Glutamatergic neuron (in vitro differentiated cells): ENCODE measurements at regions not wholly inside any gene's neighbourhood (a gene's known extent, or its start where the extent isn't known, plus 50 kb on each side); places are given as distances from the start of the nearest gene placed in this dataset.

Experiments used
- DNase-seq: peaks from one replicate; pipeline ENCODE4 v3.0.0; 2022
- H3K27ac Mint-ChIP-seq: one replicate; pipeline ENCODE4 v1.8.0; 2020; ENCODE audit warnings: mild to moderate bottlenecking, mixed read lengths, inconsistent platforms; ENCODE audit not compliant: unreplicated experiment
- H3K27me3 Mint-ChIP-seq: one replicate; pipeline ENCODE4 v1.8.0; 2020; ENCODE audit warnings: mild to moderate bottlenecking, moderate library complexity, mixed read lengths, inconsistent platforms; ENCODE audit not compliant: unreplicated experiment
- H3K36me3 Mint-ChIP-seq: one replicate; pipeline ENCODE4 v1.8.0; 2020; ENCODE audit warnings: mild to moderate bottlenecking, mixed read lengths, inconsistent platforms; ENCODE audit not compliant: unreplicated experiment
- H3K4me1 Mint-ChIP-seq: one replicate; pipeline ENCODE4 v1.8.0; 2020; ENCODE audit warnings: mild to moderate bottlenecking, low read depth, mixed read lengths, inconsistent platforms; ENCODE audit not compliant: unreplicated experiment
- H3K4me3 Mint-ChIP-seq: one replicate; pipeline ENCODE4 v1.8.0; 2020; ENCODE audit warnings: mild to moderate bottlenecking, mixed read lengths, inconsistent platforms; ENCODE audit not compliant: unreplicated experiment
- H3K9me3 Mint-ChIP-seq: one replicate; pipeline ENCODE4 v1.8.0; 2020; ENCODE audit warnings: mild to moderate bottlenecking, moderate library complexity, mixed read lengths, inconsistent platforms; ENCODE audit not compliant: unreplicated experiment
- CTCF ChIP-seq: fragments of 200-600 bp; sonication (generic); IDR thresholded peaks from one replicate; pipeline ENCODE4 v1.5.0; 2021; ENCODE audit not compliant: partially characterized antibody, unreplicated experiment

GRCh38 chr6:78578430-78578829, 288.9 kb upstream of the IRAK1BP1 start:
- Mint-ChIP-seq H3K36me3 (no peaks in the 10 kb centered on the region), H3K27ac (no peak overlapping the region), H3K4me3 (no peak overlapping the region), H3K9me3 (no peaks in the 10 kb centered on the region), H3K27me3 (peaks cover 2% of the 10 kb centered on the region), H3K4me1 (peaks cover 5% of the 10 kb centered on the region)
- no peak for DNase-seq
- no peak for TF ChIP-seq CTCF

- Mint-ChIP-seq H3K4me3 (no peak overlapping the region), H3K36me3 (no peaks in the 10 kb centered on the region), H3K27ac (no peak overlapping the region), H3K9me3 (peaks cover 2% of the 10 kb centered on the region), H3K4me1 (peaks cover 5% of the 10 kb centered on the region), H3K27me3 (peaks cover 2% of the 10 kb centered on the region)
- no peak for TF ChIP-seq CTCF
- no peak for DNase-seq
These were observed 286.4 kb upstream of the IRAK1BP1 start for GRCh38 chr6:78580923-78581322.

GRCh38 chr6:78583079-78583478, 284.3 kb upstream of the IRAK1BP1 start:
- no peak overlapping the region for H3K4me3 Mint-ChIP-seq
- no peaks in the 10 kb centered on the region for H3K36me3 Mint-ChIP-seq
- peaks cover 2% of the 10 kb centered on the region for H3K9me3 Mint-ChIP-seq

GRCh38 chr6:78589436-78589835, 277.9 kb upstream of the IRAK1BP1 start:
- no peaks in the 10 kb centered on the region for H3K9me3 Mint-ChIP-seq
- no peak for TF ChIP-seq CTCF
- DNase-seq: no peak
- H3K36me3 Mint-ChIP-seq: no peaks in the 10 kb centered on the region
- no peak overlapping the region for H3K27ac Mint-ChIP-seq
- H3K4me1 Mint-ChIP-seq: no peaks in the 10 kb centered on the region
- H3K4me3 Mint-ChIP-seq: no peak overlapping the region
- no peaks in the 10 kb centered on the region for H3K27me3 Mint-ChIP-seq

More at GRCh38 chr6:78583079-78583478, 284.3 kb upstream of the IRAK1BP1 start:
- TF ChIP-seq CTCF: no peak
- no peak for DNase-seq
- Mint-ChIP-seq H3K27me3 (peaks cover 2% of the 10 kb centered on the region), H3K4me1 (peaks cover 5% of the 10 kb centered on the region), H3K27ac (no peak overlapping the region)

GRCh38 chr6:78593898-78594667, 273.3 kb upstream of the IRAK1BP1 start:
- Mint-ChIP-seq H3K27me3 (no peaks in the 10 kb centered on the region), H3K9me3 (no peaks in the 10 kb centered on the region), H3K4me3 (no peak overlapping the region), H3K4me1 (no peaks in the 10 kb centered on the region), H3K27ac (no peak overlapping the region), H3K36me3 (no peaks in the 10 kb centered on the region)
- TF ChIP-seq CTCF: no peak
- no peak for DNase-seq
